HEK293 (cell line): ENCODE measurements at regions not wholly inside any gene's neighbourhood (a gene's known extent, or its start where the extent isn't known, plus 50 kb on each side); places are given as distances from the start of the nearest gene placed in this dataset.

Source experiments
- CTCF ChIP-seq: fragments of 450-650 bp; formaldehyde crosslinking; IDR thresholded peaks from 2 replicates; pipeline ENCODE4 v1.5.1; 2016; ENCODE audit warnings: missing biosample characterization, missing genetic modification characterization
- ZNF140 ChIP-seq: fragments of 450-650 bp; formaldehyde crosslinking; IDR thresholded peaks from 2 replicates; pipeline ENCODE4 v1.5.1; 2016; ENCODE audit warnings: missing biosample characterization, missing genetic modification characterization
- ZNF302 ChIP-seq: fragments of 450-650 bp; formaldehyde crosslinking; IDR thresholded peaks from 2 replicates; pipeline ENCODE4 v1.5.1; 2016; ENCODE audit warnings: missing biosample characterization, missing genetic modification characterization, low read depth

GRCh38 chr16:65336160-65336559 lies 214.3 kb upstream of the CDH11 start:
- no peak for TF ChIP-seq CTCF (tag by site-specific recombination)
- no peak for TF ChIP-seq ZNF140 (tag by site-specific recombination)
- TF ChIP-seq ZNF302, result no peak
